Caco-2 (cell line): ENCODE measurements at regions not wholly inside any gene's neighbourhood (a gene's known extent, or its start where the extent isn't known, plus 50 kb on each side); places are given as distances from the start of the nearest gene placed in this dataset.

ENCODE experiments used
- BruUV-seq: library from RNA; stranded (reverse); fragments of 400-500 nt; replicated peaks from 2 replicates; lab custom pipeline; 2021; lab: Mats Ljungman, UMichigan
- CTCF ChIA-PET: fragments of 300-600 bp; sonication (Branson Sonifier 250); formaldehyde crosslinking; loops from one replicate; lab custom pipeline; 2022; ENCODE audit warnings: antibody characterized with exemption; lab: Charles Lee
- POLR2A ChIA-PET: fragments of 300-600 bp; sonication (Branson Sonifier 250); formaldehyde crosslinking; loops from one replicate; lab custom pipeline; 2022; ENCODE audit warnings: antibody characterized with exemption; lab: Charles Lee
- DNase-seq, 2 experiments: peaks; one replicate each; pipeline versions ENCODE4 v3.0.0 to v3.0.0-alpha.2; 2020 to 2022
- H3K27me3 ChIP-seq: replicated peaks from 2 replicates; pipeline ENCODE4 v1.6.0; 2011; ENCODE audit warnings: low read length; ENCODE audit not compliant: control insufficient read depth, insufficient read depth
- H3K36me3 ChIP-seq: 2 replicates; pipeline ENCODE4 v1.5.1; 2011; ENCODE audit warnings: low read length; ENCODE audit not compliant: control insufficient read depth, insufficient read depth
- H3K4me1 ChIP-seq: fragments of 250-450 bp; sonication (Bioruptor Pico); 2 replicates; pipeline ENCODE4 v1.5.1; 2020; ENCODE audit warnings: mild to moderate bottlenecking
- H3K4me3 ChIP-seq: 2 replicates; pipeline ENCODE4 v1.5.1; 2011; ENCODE audit warnings: low read depth, mild to moderate bottlenecking, control low read depth, low read length
- H3K9me3 ChIP-seq: fragments of 250-450 bp; sonication (Bioruptor Pico); 2 replicates; pipeline ENCODE4 v1.5.1; 2020; ENCODE audit warnings: mild to moderate bottlenecking, moderate library complexity
- H3K27ac Mint-ChIP-seq: one replicate; pipeline ENCODE4 v1.8.0; 2022; ENCODE audit warnings: mixed read lengths; ENCODE audit not compliant: unreplicated experiment
- H3K27me3 Mint-ChIP-seq: one replicate; pipeline ENCODE4 v1.8.0; 2022; ENCODE audit warnings: mixed read lengths; ENCODE audit not compliant: insufficient read depth, unreplicated experiment
- H3K36me3 Mint-ChIP-seq: one replicate; pipeline ENCODE4 v1.8.0; 2022; ENCODE audit warnings: mild to moderate bottlenecking, mixed read lengths; ENCODE audit not compliant: insufficient read depth, unreplicated experiment
- H3K4me1 Mint-ChIP-seq: one replicate; pipeline ENCODE4 v1.8.0; 2022; ENCODE audit warnings: low read depth, mixed read lengths; ENCODE audit not compliant: unreplicated experiment
- H3K4me3 Mint-ChIP-seq: one replicate; pipeline ENCODE4 v1.8.0; 2022; ENCODE audit warnings: mild to moderate bottlenecking, moderate library complexity, mixed read lengths; ENCODE audit not compliant: unreplicated experiment
- H3K9me3 Mint-ChIP-seq: one replicate; pipeline ENCODE4 v1.8.0; 2022; ENCODE audit warnings: mixed read lengths; ENCODE audit not compliant: unreplicated experiment
- CTCF ChIP-seq, 2 experiments: fragments of 200-600 bp in 1 of 2; IDR thresholded peaks; 1 replicate in 1 of 2; 2 replicates in 1 of 2; pipeline versions ENCODE4 v1.5.1 to v1.8.0; 2011 to 2022; ENCODE audit warnings: antibody characterized with exemption in 1 of 2, control low read depth in 1 of 2, inconsistent platforms in 1 of 2, low read depth in 1 of 2, low read length in 1 of 2, mild to moderate bottlenecking in 1 of 2, moderate library complexity in 1 of 2; ENCODE audit not compliant: insufficient read depth in 1 of 2, severe bottlenecking in 1 of 2, unreplicated experiment in 1 of 2
- intact Hi-C: fragments of 100-400 bp; cut with micrococcal nuclease; formaldehyde crosslinking; loops from one replicate; pipeline ENCODE4 v1.10.0; 2022; ENCODE audit not compliant: unreplicated experiment

DNA sequence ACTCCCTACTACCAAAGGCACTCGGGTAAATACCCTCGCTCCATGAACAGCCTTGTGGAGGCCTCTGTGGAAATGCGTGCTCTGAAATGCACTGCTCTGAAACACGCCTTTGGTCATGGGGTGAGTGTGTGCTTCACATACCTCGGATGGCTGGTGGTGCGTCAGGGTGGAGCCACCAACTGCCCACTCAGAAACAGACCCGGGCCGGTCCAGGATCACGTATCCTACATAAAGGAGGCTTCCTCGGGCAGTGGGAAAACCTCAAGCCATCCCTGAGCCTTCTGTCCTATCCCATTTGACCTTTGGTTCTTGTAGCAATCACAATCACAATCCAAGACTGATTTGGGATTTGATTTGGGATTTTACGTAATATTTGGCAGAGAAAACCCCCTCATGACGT, 53.5 kb upstream of the ZNF516 start:
- TF ChIP-seq CTCF (IDR thresholded peaks at IDR 0.05; ENCODE audit: insufficient read depth in 1 of 2, low read depth in 1 of 2, low read length in 1 of 2, severe bottlenecking in 1 of 2, unreplicated experiment in 1 of 2), result no peak
- no peak overlapping the region for H3K27ac Mint-ChIP-seq
- no peak for DNase-seq
- CTCF ChIA-PET, result no interaction called here
- no peak overlapping the region for H3K4me3 Mint-ChIP-seq
- POLR2A ChIA-PET, result no interaction called here
- no peaks in the 10 kb centered on the region for H3K27me3 Mint-ChIP-seq
- no TSS peak for BruUV-seq
- no peaks in the 10 kb centered on the region for H3K4me1 ChIP-seq
- intact Hi-C loops, result no loop called here
- no peaks in the 10 kb centered on the region for H3K36me3 ChIP-seq
- H3K27me3 ChIP-seq, result no peaks in the 10 kb centered on the region
- no peaks in the 10 kb centered on the region for H3K36me3 Mint-ChIP-seq
- H3K9me3 ChIP-seq, result no peaks in the 10 kb centered on the region
- no peak overlapping the region for H3K4me3 ChIP-seq
- H3K4me1 Mint-ChIP-seq, result no peaks in the 10 kb centered on the region
- H3K9me3 Mint-ChIP-seq, result no peaks in the 10 kb centered on the region

DNA sequence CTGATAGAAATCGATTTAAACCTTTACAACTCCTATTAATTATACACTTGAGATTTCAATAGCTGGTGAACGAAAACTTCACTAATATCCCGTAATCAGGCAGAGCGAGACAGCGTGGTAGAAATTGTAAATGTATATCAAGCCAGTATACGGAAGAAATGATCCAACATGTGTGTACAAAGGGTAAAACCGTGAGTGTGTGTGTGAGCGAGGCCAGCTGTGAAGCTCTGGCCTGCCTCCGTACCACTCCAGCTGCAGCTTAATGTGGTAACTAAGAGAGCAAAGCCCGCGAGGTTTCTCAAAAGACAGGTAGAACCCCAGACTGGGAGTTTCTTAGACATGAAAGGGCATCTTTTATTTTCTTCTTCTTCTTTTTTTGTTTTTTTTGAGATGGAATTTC, 52.3 kb upstream of the ZNF516 start:
- Histone ChIP-seq H3K9me3 (no peaks in the 10 kb centered on the region), H3K4me3 (no peak overlapping the region), H3K27me3 (no peaks in the 10 kb centered on the region), H3K4me1 (no peaks in the 10 kb centered on the region), H3K36me3 (no peaks in the 10 kb centered on the region)
- H3K9me3 Mint-ChIP-seq, result no peaks in the 10 kb centered on the region
- H3K27me3 Mint-ChIP-seq, result no peaks in the 10 kb centered on the region
- no peak overlapping the region for H3K4me3 Mint-ChIP-seq
- no peaks in the 10 kb centered on the region for H3K4me1 Mint-ChIP-seq
- CTCF ChIA-PET, result no interaction called here
- POLR2A ChIA-PET, result no interaction called here
- BruUV-seq, result no TSS peak
- no peak overlapping the region for H3K27ac Mint-ChIP-seq
- TF ChIP-seq CTCF (IDR thresholded peaks at IDR 0.05; ENCODE audit: insufficient read depth in 1 of 2, low read depth in 1 of 2, low read length in 1 of 2, severe bottlenecking in 1 of 2, unreplicated experiment in 1 of 2), result no peak
- intact Hi-C loops, result no loop called here
- DNase-seq, result no peak
- no peaks in the 10 kb centered on the region for H3K36me3 Mint-ChIP-seq

DNA sequence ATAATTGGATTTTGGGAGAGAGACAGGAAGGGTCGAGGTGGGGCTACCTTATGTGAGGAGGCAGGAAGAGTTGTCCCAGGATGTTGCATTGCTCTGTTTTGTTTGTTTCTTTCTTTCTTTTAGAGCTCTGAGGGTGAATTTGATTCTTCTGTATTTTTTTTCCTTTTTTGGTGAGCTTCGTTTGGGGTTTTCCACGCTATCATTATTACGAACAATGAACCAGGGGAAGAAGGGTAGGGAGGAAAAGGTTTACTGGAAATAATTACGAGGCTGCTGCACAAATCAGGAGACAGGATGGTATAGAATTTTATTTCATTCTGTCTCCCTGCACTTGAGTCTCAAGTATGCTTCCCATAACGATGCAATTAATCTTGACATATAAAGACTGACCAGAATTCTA, 51.4 kb upstream of the ZNF516 start:
- CTCF ChIA-PET, result no interaction called here
- intact Hi-C loops, result no loop called here
- POLR2A ChIA-PET, result no interaction called here
- no peak for TF ChIP-seq CTCF (IDR thresholded peaks at IDR 0.05; ENCODE audit: insufficient read depth in 1 of 2, low read depth in 1 of 2, low read length in 1 of 2, severe bottlenecking in 1 of 2, unreplicated experiment in 1 of 2)
- Histone ChIP-seq H3K36me3 (no peaks in the 10 kb centered on the region), H3K4me3 (no peak overlapping the region), H3K9me3 (no peaks in the 10 kb centered on the region), H3K27me3 (no peaks in the 10 kb centered on the region), H3K4me1 (no peaks in the 10 kb centered on the region)
- H3K27me3 Mint-ChIP-seq, result no peaks in the 10 kb centered on the region
- H3K36me3 Mint-ChIP-seq, result no peaks in the 10 kb centered on the region
- no TSS peak for BruUV-seq
- no peak overlapping the region for H3K27ac Mint-ChIP-seq
- no peaks in the 10 kb centered on the region for H3K9me3 Mint-ChIP-seq
- no peaks in the 10 kb centered on the region for H3K4me1 Mint-ChIP-seq
- no peak for DNase-seq
- H3K4me3 Mint-ChIP-seq, result no peak overlapping the region
